SU-DHL-6 (cell line): ENCODE measurements at regions not wholly inside any gene's neighbourhood (a gene's known extent, or its start where the extent isn't known, plus 50 kb on each side); places are given as distances from the start of the nearest gene placed in this dataset.

Experiments
- H2AFZ ChIP-seq: fragments of 200-600 bp; sonication (generic); 2 replicates; pipeline ENCODE4 v1.6.1; 2014; ENCODE audit warnings: low read depth, mild to moderate bottlenecking, moderate library complexity, mixed read lengths, antibody characterized with exemption, low read length; ENCODE audit not compliant: severe bottlenecking
- H3F3A ChIP-seq: fragments of 200-600 bp; shearing (Covaris generic); 2 replicates; pipeline ENCODE4 v1.6.0; 2016; ENCODE audit warnings: antibody characterized with exemption, mild to moderate bottlenecking; ENCODE audit not compliant: insufficient read depth
- H3K27ac ChIP-seq: fragments of 200-600 bp; sonication (generic); 2 replicates; pipeline ENCODE4 v1.5.1; 2016; ENCODE audit warnings: low read depth, mild to moderate bottlenecking, low read length, moderate library complexity, mixed read lengths
- H3K27me3 ChIP-seq: fragments of 200-600 bp; sonication (generic), shearing (Covaris generic); 2 replicates; pipeline ENCODE4 v1.6.0; 2014; ENCODE audit warnings: mild to moderate bottlenecking, low read length
- H3K36me3 ChIP-seq: fragments of 200-600 bp; sonication (generic); 2 replicates; pipeline ENCODE4 v1.6.1; 2014; ENCODE audit warnings: mild to moderate bottlenecking, low read length, mixed read lengths
- H3K4me2 ChIP-seq: fragments of 300-600, 200-600 bp; shearing (Covaris generic), sonication (generic); 2 replicates; pipeline ENCODE4 v1.6.0; 2014; ENCODE audit warnings: low read length, low read depth, mild to moderate bottlenecking; ENCODE audit not compliant: poor library complexity, severe bottlenecking
- H3K4me3 ChIP-seq: fragments of 200-600 bp; sonication (generic); 2 replicates; pipeline ENCODE4 v1.5.1; 2014; ENCODE audit warnings: antibody characterized with exemption, low read length, mild to moderate bottlenecking, mixed read lengths; ENCODE audit not compliant: insufficient read depth, poor library complexity, severe bottlenecking
- H3K79me2 ChIP-seq: fragments of 200-600 bp; sonication (generic); 2 replicates; pipeline ENCODE4 v1.6.1; 2014; ENCODE audit warnings: mild to moderate bottlenecking, low read length, moderate library complexity; ENCODE audit not compliant: insufficient read depth
- H3K9ac ChIP-seq: fragments of 200-600 bp; sonication (generic); 2 replicates; pipeline ENCODE4 v1.7.0; 2014; ENCODE audit warnings: mild to moderate bottlenecking, low read length
- H3K9me2 ChIP-seq: fragments of 200-600 bp; sonication (generic); replicated peaks from 2 replicates; pipeline ENCODE4 v1.6.1; 2014; ENCODE audit warnings: low read length; ENCODE audit not compliant: insufficient read depth
- H3K9me3 ChIP-seq: fragments of 200-600 bp; sonication (generic); 2 replicates; pipeline ENCODE4 v1.6.1; 2014; ENCODE audit warnings: low read length, mixed read lengths; ENCODE audit not compliant: insufficient read depth
- H4K20me1 ChIP-seq: fragments of 200-600 bp; sonication (generic); 2 replicates; pipeline ENCODE4 v1.6.1; 2014; ENCODE audit warnings: low read depth, mild to moderate bottlenecking, antibody characterized with exemption, low read length, moderate library complexity, mixed read lengths
- EZH2phosphoT487 ChIP-seq: fragments of 200-600 bp; sonication (generic), shearing (Covaris generic); conservative IDR thresholded peaks from 2 replicates; pipeline ENCODE4 v1.6.1; 2018; ENCODE audit warnings: mild to moderate bottlenecking, antibody characterized with exemption, low read length, moderate library complexity, mixed read lengths
- TF ChIP-seq, protein P1 (sequence below): fragments of 200-600 bp; sonication (generic); IDR thresholded peaks from one replicate; pipeline ENCODE4 v1.5.1; 2017; ENCODE audit warnings: antibody characterized with exemption, mild to moderate bottlenecking, low read length, moderate library complexity; ENCODE audit not compliant: insufficient read depth, poor library complexity, severe bottlenecking

GRCh38 chr15:93523481-93523880 is 434.5 kb upstream of the RGMA start:
- Histone ChIP-seq H3K4me2 (no peak overlapping the region), H3K9me3 (no peaks in the 10 kb centered on the region), H3K36me3 (no peaks in the 10 kb centered on the region), H3K27me3 (no peaks in the 10 kb centered on the region), H3K9ac (no peak overlapping the region), H4K20me1 (no peaks in the 10 kb centered on the region), H3K9me2 (no peaks in the 10 kb centered on the region), H3K27ac (no peak overlapping the region), H3K79me2 (no peaks in the 10 kb centered on the region), H2AFZ (no peak overlapping the region), H3F3A (no peaks in the 10 kb centered on the region), H3K4me3 (no peak overlapping the region)
- TF ChIP-seq EZH2phosphoT487, result no peak
- TF ChIP-seq, protein P1, sequence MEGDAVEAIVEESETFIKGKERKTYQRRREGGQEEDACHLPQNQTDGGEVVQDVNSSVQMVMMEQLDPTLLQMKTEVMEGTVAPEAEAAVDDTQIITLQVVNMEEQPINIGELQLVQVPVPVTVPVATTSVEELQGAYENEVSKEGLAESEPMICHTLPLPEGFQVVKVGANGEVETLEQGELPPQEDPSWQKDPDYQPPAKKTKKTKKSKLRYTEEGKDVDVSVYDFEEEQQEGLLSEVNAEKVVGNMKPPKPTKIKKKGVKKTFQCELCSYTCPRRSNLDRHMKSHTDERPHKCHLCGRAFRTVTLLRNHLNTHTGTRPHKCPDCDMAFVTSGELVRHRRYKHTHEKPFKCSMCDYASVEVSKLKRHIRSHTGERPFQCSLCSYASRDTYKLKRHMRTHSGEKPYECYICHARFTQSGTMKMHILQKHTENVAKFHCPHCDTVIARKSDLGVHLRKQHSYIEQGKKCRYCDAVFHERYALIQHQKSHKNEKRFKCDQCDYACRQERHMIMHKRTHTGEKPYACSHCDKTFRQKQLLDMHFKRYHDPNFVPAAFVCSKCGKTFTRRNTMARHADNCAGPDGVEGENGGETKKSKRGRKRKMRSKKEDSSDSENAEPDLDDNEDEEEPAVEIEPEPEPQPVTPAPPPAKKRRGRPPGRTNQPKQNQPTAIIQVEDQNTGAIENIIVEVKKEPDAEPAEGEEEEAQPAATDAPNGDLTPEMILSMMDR, result no peak

DNA sequence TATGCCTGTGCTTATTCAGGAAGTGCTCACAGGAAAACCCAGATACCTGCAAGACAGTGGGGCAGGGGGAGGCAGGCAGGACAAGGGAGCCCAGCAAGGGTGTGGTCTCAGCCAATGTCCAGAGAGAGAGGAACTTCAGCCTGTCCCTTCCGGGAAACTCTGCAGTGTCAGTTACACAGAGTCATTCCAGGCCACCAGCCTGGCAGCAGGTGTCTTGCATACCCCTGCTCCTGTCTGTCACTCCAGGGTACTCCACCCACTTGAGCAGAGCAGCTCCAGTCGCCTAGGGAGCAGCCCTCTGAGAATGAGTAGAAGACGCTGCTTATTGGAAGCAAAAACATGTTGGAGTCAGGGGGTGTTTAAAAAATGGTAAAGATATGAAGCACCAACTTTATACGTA is 431.2 kb upstream of the RGMA start:
- Histone ChIP-seq H3K9ac (no peak overlapping the region), H3K9me2 (no peaks in the 10 kb centered on the region), H3F3A (no peaks in the 10 kb centered on the region), H4K20me1 (no peaks in the 10 kb centered on the region), H3K4me3 (no peak overlapping the region), H3K27ac (no peak overlapping the region), H2AFZ (no peak overlapping the region), H3K36me3 (no peaks in the 10 kb centered on the region), H3K27me3 (no peaks in the 10 kb centered on the region), H3K79me2 (no peaks in the 10 kb centered on the region), H3K4me2 (no peak overlapping the region), H3K9me3 (no peaks in the 10 kb centered on the region)
- TF ChIP-seq, protein P1, result no peak
- no peak for TF ChIP-seq EZH2phosphoT487

DNA sequence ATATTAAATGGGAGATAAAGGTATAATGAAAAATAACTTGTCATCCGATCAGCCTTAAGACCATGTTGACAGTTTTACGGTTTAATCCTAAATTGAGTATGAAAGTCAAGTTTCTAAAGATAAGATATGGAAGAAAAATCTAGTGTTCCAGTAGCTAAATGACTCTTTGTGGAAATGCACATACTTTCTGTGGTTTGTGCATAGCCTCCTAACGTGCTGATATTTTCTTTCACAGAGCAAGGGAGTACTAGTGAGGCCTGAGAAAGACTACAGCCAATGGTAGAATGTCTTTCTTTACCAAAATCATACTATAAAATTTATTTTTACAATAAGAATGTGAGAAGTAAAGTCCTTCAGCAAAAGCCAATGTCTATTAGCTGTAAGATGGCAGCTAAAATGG is 430.6 kb upstream of the RGMA start:
- no peaks in the 10 kb centered on the region for H3K36me3 ChIP-seq
- H3F3A ChIP-seq, result no peaks in the 10 kb centered on the region
- H2AFZ ChIP-seq, result no peak overlapping the region
- H3K27me3 ChIP-seq, result no peaks in the 10 kb centered on the region
- no peaks in the 10 kb centered on the region for H3K9me2 ChIP-seq
- H3K4me2 ChIP-seq, result no peak overlapping the region
- no peaks in the 10 kb centered on the region for H4K20me1 ChIP-seq
- H3K9ac ChIP-seq, result no peak overlapping the region
- no peak overlapping the region for H3K4me3 ChIP-seq
- H3K9me3 ChIP-seq, result no peaks in the 10 kb centered on the region
- H3K27ac ChIP-seq, result no peak overlapping the region
- no peaks in the 10 kb centered on the region for H3K79me2 ChIP-seq
- no peak for TF ChIP-seq EZH2phosphoT487
- TF ChIP-seq, protein P1, result no peak
